ENCODE measurements at regions not wholly inside any gene's neighbourhood (a gene's known extent, or its start where the extent isn't known, plus 50 kb on each side); places are given as distances from the start of the nearest gene placed in this dataset.

- TF ChIP-seq CHD7 (IDR thresholded peaks at IDR 0.05; ENCODE audit: insufficient replicate concordance, low read length) (no peak), CTBP2 (IDR thresholded peaks at IDR 0.05; ENCODE audit: borderline replicate concordance, insufficient read depth, insufficient read length, low read length) (no peak), POLR2AphosphoS5 (IDR thresholded peaks at IDR 0.05; ENCODE audit: low read depth, low read length) (no peak), SAP30 (IDR thresholded peaks at IDR 0.05; ENCODE audit: insufficient read depth, insufficient replicate concordance, low read length) (no peak), TBP (IDR thresholded peaks at IDR 0.05; ENCODE audit: low read depth, low read length) (no peak), SUZ12 (IDR thresholded peaks at IDR 0.05; ENCODE audit: low read length) (no peak), POU5F1 (IDR thresholded peaks at IDR 0.05; ENCODE audit: low read depth, low read length) (no peak), RAD21 (IDR thresholded peaks at IDR 0.05 in 1 of 2, conservative IDR thresholded peaks at IDR 0.05 in 1 of 2; ENCODE audit: low read depth in 2 of 2, low read length in 2 of 2) (no peak), POLR2A (IDR thresholded peaks at IDR 0.05; ENCODE audit: control extremely low read depth in 1 of 2, low read depth in 2 of 2, low read length in 2 of 2) (no peak), SP4 (IDR thresholded peaks at IDR 0.05; ENCODE audit: low read length) (no peak), RNF2 (IDR thresholded peaks at IDR 0.05; ENCODE audit: borderline replicate concordance, low read depth, low read length, missing control alignments, poor library complexity, severe bottlenecking) (no peak)
Measured at GRCh38 chr20:51926670-51927305, 124.5 kb upstream of the SALL4 start (continued).

Data from H1 (cell line).